ENCODE measurements at regions not wholly inside any gene's neighbourhood (a gene's known extent, or its start where the extent isn't known, plus 50 kb on each side); places are given as distances from the start of the nearest gene placed in this dataset.

GRCh38 chr5:57576317-57576716, 93.7 kb upstream of the ACTBL2 start:
- DNase-seq = no peak

- DNase-seq = no peak
Measured at GRCh38 chr5:57575839-57576238, 93.2 kb upstream of the ACTBL2 start.

GRCh38 chr5:57572461-57572860, 89.8 kb upstream of the ACTBL2 start:
- no peak for DNase-seq

- DNase-seq = no peak
Measured at GRCh38 chr5:57569601-57570000, 87.0 kb upstream of the ACTBL2 start.

GRCh38 chr5:57568136-57568535, 85.5 kb upstream of the ACTBL2 start:
- DNase-seq = no peak

- DNase-seq = no peak
Measured at GRCh38 chr5:57566914-57567313, 84.3 kb upstream of the ACTBL2 start.

GRCh38 chr5:57561231-57561842, 78.7 kb upstream of the ACTBL2 start:
- DNase-seq = no peak

- no peak for DNase-seq
Measured at GRCh38 chr5:57559110-57559635, 76.6 kb upstream of the ACTBL2 start.

GRCh38 chr5:57552033-57552432, 69.4 kb upstream of the ACTBL2 start:
- no peak for DNase-seq

- DNase-seq = no peak
Measured at GRCh38 chr5:57551251-57551650, 68.6 kb upstream of the ACTBL2 start.

GRCh38 chr5:57550132-57550531, 67.5 kb upstream of the ACTBL2 start:
- DNase-seq = no peak

- no peak for DNase-seq
Measured at GRCh38 chr5:57549566-57549965, 67.0 kb upstream of the ACTBL2 start.

- no peak for DNase-seq
Measured at GRCh38 chr5:57540823-57541222, 58.2 kb upstream of the ACTBL2 start.

GRCh38 chr5:57539281-57539701, 56.7 kb upstream of the ACTBL2 start:
- no peak for DNase-seq

- no peak for DNase-seq
Measured at GRCh38 chr5:57538341-57538955, 55.8 kb upstream of the ACTBL2 start.

GRCh38 chr5:57537811-57538210, 55.2 kb upstream of the ACTBL2 start:
- no peak for DNase-seq

- DNase-seq = no peak
Measured at GRCh38 chr5:57532513-57533497, 50.2 kb upstream of the ACTBL2 start.

Data from activated naive CD4-positive, alpha-beta T cell treated with Interleukin-2 at 50 U/mL for 16 hours (primary cell).